ENCODE measurements at regions not wholly inside any gene's neighbourhood (a gene's known extent, or its start where the extent isn't known, plus 50 kb on each side); places are given as distances from the start of the nearest gene placed in this dataset.
"Not testable (repeated sequence)": the region's sequence is repeated elsewhere in the genome, so short reads cannot be mapped to it uniquely, and the experiment has no call there.

- Mint-ChIP-seq H3K36me3 (no peaks in the 10 kb centered on the region), H3K4me1 (no peaks in the 10 kb centered on the region), H3K9me3 (no peaks in the 10 kb centered on the region), H3K4me3 (no peak overlapping the region), H3K27ac (no peak overlapping the region), H3K27me3 (no peaks in the 10 kb centered on the region)
- ATAC-seq (ENCODE audit: low read depth) (no peak), DNase-seq (no peak)
- POLR2A ChIA-PET = no interaction called here
Measured at GRCh38 chr3:1456781-1457311, 364.0 kb downstream of the CNTN6 start.

GRCh38 chr3:1462371-1462770 lies 369.5 kb downstream of the CNTN6 start:
- Mint-ChIP-seq H3K9me3 (no peaks in the 10 kb centered on the region), H3K27me3 (no peaks in the 10 kb centered on the region), H3K4me3 (no peak overlapping the region), H3K4me1 (no peaks in the 10 kb centered on the region), H3K27ac (no peak overlapping the region), H3K36me3 (no peaks in the 10 kb centered on the region)
- POLR2A ChIA-PET = no interaction called here
- ATAC-seq (ENCODE audit: low read depth) (no peak), DNase-seq (no peak)

GRCh38 chr3:1462856-1463450 lies 370.1 kb downstream of the CNTN6 start:
- no peaks in the 10 kb centered on the region for H3K36me3 Mint-ChIP-seq
- no peak overlapping the region for H3K4me3 Mint-ChIP-seq
- H3K9me3 Mint-ChIP-seq = no peaks in the 10 kb centered on the region
- DNase-seq (no peak), ATAC-seq (ENCODE audit: low read depth) (no peak)
- no peaks in the 10 kb centered on the region for H3K27me3 Mint-ChIP-seq
- H3K27ac Mint-ChIP-seq = no peak overlapping the region
- POLR2A ChIA-PET = no interaction called here
- H3K4me1 Mint-ChIP-seq = no peaks in the 10 kb centered on the region

- H3K9me3 Mint-ChIP-seq; H3K4me1 Mint-ChIP-seq; H3K27ac Mint-ChIP-seq; H3K36me3 Mint-ChIP-seq; ATAC-seq (ENCODE audit: low read depth); POLR2A ChIA-PET; DNase-seq; H3K27me3 Mint-ChIP-seq; H3K4me3 Mint-ChIP-seq: not testable (repeated sequence)
Measured at GRCh38 chr3:1465091-1465490, 372.3 kb downstream of the CNTN6 start.

GRCh38 chr3:1468145-1468544 lies 375.3 kb downstream of the CNTN6 start:
- H3K9me3 Mint-ChIP-seq = peaks cover under 1% of the 10 kb centered on the region
- DNase-seq (no peak), ATAC-seq (ENCODE audit: low read depth) (no peak)
- no peaks in the 10 kb centered on the region for H3K4me1 Mint-ChIP-seq
- POLR2A ChIA-PET = no interaction called here
- H3K27ac Mint-ChIP-seq = no peak overlapping the region
- no peaks in the 10 kb centered on the region for H3K27me3 Mint-ChIP-seq
- no peaks in the 10 kb centered on the region for H3K36me3 Mint-ChIP-seq
- H3K4me3 Mint-ChIP-seq = no peak overlapping the region

- no peaks in the 10 kb centered on the region for H3K27me3 Mint-ChIP-seq
- no peaks in the 10 kb centered on the region for H3K4me1 Mint-ChIP-seq
- no peak overlapping the region for H3K4me3 Mint-ChIP-seq
- no peaks in the 10 kb centered on the region for H3K36me3 Mint-ChIP-seq
- H3K27ac Mint-ChIP-seq = no peak overlapping the region
- DNase-seq = no peak
- ATAC-seq (ENCODE audit: low read depth) = no peak
- H3K9me3 Mint-ChIP-seq = peaks cover 2% of the 10 kb centered on the region
- POLR2A ChIA-PET = no interaction called here
Measured at GRCh38 chr3:1469248-1469647, 376.4 kb downstream of the CNTN6 start.

DNA sequence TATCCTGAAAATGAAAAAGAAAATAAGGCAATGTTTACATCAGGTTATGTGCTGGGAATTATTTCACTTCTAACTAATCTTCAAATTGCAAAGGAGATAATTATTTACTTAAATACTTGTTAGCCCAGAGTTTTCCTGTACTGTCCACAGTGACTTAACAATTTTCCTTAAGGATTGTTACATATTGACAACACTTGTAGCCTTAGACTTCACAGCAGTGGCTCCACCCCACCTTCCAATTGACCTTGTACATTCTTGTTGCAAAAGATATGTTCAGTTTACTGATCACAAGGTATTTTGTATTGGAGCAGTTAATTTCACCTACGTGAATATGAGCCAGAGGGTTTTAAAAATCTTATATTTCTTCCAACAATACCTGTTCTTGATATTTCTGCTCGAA lies 376.9 kb downstream of the CNTN6 start:
- no peak overlapping the region for H3K27ac Mint-ChIP-seq
- POLR2A ChIA-PET = no interaction called here
- no peaks in the 10 kb centered on the region for H3K27me3 Mint-ChIP-seq
- peaks cover 2% of the 10 kb centered on the region for H3K9me3 Mint-ChIP-seq
- DNase-seq = no peak
- H3K36me3 Mint-ChIP-seq = no peaks in the 10 kb centered on the region
- ATAC-seq (ENCODE audit: low read depth) = no peak
- H3K4me3 Mint-ChIP-seq = no peak overlapping the region
- no peaks in the 10 kb centered on the region for H3K4me1 Mint-ChIP-seq

DNA sequence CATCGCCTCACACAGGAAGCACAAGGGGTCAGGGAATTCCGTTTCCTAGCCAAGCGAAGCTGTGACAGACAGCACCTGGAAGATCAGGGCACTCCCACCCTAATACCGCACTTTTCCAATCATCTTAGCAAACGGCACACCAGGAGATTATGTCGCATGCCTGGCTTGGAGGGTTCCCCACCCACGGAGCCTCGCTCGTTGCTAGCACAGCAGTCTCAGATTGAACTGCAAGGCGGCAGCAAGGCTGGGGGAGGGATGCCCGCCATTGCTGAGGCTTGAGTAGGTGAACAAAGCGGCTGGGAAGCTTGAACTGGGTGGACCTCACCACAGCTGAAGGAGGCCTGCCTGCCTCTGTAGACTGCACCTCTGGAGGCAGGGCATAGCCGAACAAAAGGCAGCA lies 384.8 kb downstream of the CNTN6 start:
- no peak for DNase-seq
- Mint-ChIP-seq H3K9me3 (peaks cover 13% of the 10 kb centered on the region), H3K27ac (no peak overlapping the region), H3K4me3 (no peak overlapping the region), H3K27me3 (no peaks in the 10 kb centered on the region), H3K36me3 (no peaks in the 10 kb centered on the region), H3K4me1 (no peaks in the 10 kb centered on the region)
- POLR2A ChIA-PET = no interaction called here
- ATAC-seq (ENCODE audit: low read depth) = no peak

DNA sequence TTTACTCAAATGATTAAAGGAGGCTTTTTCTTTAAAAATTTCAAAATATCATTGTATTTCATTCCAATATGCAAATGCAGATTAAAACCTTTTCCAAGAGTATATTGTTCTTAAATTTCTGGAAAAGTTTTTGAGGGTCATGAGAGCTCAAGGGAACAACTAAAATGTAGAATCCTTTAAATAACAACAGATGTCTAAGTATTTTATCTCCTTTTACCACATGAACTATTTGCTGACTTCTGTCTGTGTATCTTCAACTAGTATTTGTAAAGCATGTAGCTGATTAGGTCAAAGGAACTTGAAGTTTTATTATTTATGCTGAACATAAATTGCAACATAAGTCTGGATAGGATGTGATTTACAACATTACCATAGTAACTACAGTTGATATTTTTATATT lies 402.6 kb downstream of the CNTN6 start:
- no peaks in the 10 kb centered on the region for H3K27me3 Mint-ChIP-seq
- DNase-seq = no peak
- H3K27ac Mint-ChIP-seq = no peak overlapping the region
- H3K4me3 Mint-ChIP-seq = no peak overlapping the region
- no peaks in the 10 kb centered on the region for H3K36me3 Mint-ChIP-seq
- POLR2A ChIA-PET = no interaction called here
- H3K9me3 Mint-ChIP-seq = peaks cover 1% of the 10 kb centered on the region
- H3K4me1 Mint-ChIP-seq = no peaks in the 10 kb centered on the region
- ATAC-seq (ENCODE audit: low read depth) = no peak

GRCh38 chr3:1499694-1500093 lies 406.9 kb downstream of the CNTN6 start:
- ATAC-seq (ENCODE audit: low read depth) (no peak), DNase-seq (no peak)
- Mint-ChIP-seq H3K36me3 (no peaks in the 10 kb centered on the region), H3K9me3 (peaks cover 1% of the 10 kb centered on the region), H3K27me3 (no peaks in the 10 kb centered on the region), H3K4me3 (no peak overlapping the region), H3K4me1 (no peaks in the 10 kb centered on the region), H3K27ac (no peak overlapping the region)
- POLR2A ChIA-PET = no interaction called here

- no peak for DNase-seq
- H3K4me1 Mint-ChIP-seq = no peaks in the 10 kb centered on the region
- H3K27me3 Mint-ChIP-seq = no peaks in the 10 kb centered on the region
- no peak overlapping the region for H3K4me3 Mint-ChIP-seq
- no peak for ATAC-seq (ENCODE audit: low read depth)
- no peaks in the 10 kb centered on the region for H3K36me3 Mint-ChIP-seq
- POLR2A ChIA-PET = no interaction called here
- H3K9me3 Mint-ChIP-seq = peaks cover 1% of the 10 kb centered on the region
- no peak overlapping the region for H3K27ac Mint-ChIP-seq
Measured at GRCh38 chr3:1501406-1502115, 408.7 kb downstream of the CNTN6 start.

DNA sequence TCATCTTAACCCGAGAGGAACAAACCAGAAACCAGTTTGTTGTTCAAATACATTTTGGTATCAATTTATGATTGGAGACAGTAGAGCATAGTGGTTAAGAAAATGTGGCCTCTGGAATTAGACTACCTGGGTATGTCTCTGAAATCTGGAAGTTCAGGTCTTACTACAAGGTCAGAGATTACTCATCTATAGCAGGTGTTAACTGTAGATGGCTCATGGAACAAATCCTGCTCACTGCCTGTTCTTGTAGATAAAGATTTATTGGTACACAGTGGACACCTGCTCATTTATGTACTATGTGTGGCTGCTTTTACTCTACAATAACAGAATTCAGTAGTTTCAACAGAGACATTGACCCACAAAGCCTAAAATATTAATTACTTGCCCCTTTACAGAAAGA lies 413.3 kb downstream of the CNTN6 start:
- Mint-ChIP-seq H3K27ac (no peak overlapping the region), H3K4me3 (no peak overlapping the region), H3K9me3 (peaks cover 1% of the 10 kb centered on the region), H3K27me3 (no peaks in the 10 kb centered on the region), H3K4me1 (no peaks in the 10 kb centered on the region), H3K36me3 (no peaks in the 10 kb centered on the region)
- POLR2A ChIA-PET = no interaction called here
- ATAC-seq (ENCODE audit: low read depth) (no peak), DNase-seq (no peak)

DNA sequence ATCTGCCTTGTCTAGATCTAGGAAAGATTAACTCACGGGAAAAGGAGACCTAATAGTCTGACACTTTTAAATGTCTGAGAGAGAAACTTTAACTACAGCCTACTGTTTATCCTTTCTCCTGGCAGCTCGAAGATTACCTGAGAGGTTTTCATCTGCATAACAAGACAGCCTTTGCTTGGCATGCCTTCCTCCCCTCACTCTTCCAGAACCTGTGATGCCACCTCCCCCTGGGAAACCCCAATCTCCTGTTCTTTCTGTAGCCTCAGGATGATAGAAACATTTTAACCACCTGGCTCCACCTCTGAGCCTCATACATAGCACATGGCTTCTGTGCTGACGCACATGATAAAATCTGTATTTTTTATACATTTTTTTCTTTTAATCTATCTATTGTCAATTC lies 420.8 kb downstream of the CNTN6 start:
- Mint-ChIP-seq H3K27me3 (no peaks in the 10 kb centered on the region), H3K4me3 (no peak overlapping the region), H3K27ac (no peak overlapping the region), H3K9me3 (no peaks in the 10 kb centered on the region), H3K4me1 (no peaks in the 10 kb centered on the region), H3K36me3 (no peaks in the 10 kb centered on the region)
- POLR2A ChIA-PET = no interaction called here
- DNase-seq (no peak), ATAC-seq (ENCODE audit: low read depth) (no peak)

DNA sequence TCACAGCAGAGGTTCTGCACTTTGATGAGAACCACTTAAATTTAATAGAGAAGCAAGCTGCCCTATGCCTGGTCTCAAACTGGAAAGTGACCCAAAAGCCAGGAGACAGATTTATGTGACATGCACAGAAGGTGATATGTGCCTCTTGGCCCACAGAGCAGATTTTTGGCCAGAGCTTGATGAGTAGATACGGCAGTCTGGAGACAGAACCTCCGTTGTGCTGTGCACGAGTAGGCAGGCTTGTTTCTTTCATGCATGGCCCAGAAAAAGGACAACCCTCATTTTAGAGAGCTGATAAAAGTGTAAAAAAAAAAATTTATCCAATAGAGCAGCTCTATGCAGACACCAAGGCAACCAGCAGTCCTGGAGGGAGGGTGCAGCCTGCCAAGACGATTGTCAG lies 423.1 kb downstream of the CNTN6 start:
- no peak for ATAC-seq (ENCODE audit: low read depth)
- POLR2A ChIA-PET = interaction anchor here (0.6 kb wide), 1 partner anchor 622 kb away, joined by 3 read pairs; no protein-coding TSS in a partner anchor
- Mint-ChIP-seq H3K9me3 (no peaks in the 10 kb centered on the region), H3K27ac (no peak overlapping the region), H3K4me1 (no peaks in the 10 kb centered on the region), H3K27me3 (no peaks in the 10 kb centered on the region), H3K36me3 (no peaks in the 10 kb centered on the region), H3K4me3 (no peak overlapping the region)
- DNase-seq = no peak

Measured in activated naive CD8-positive, alpha-beta T cell treated with anti-CD3 and anti-CD28 coated beads, Interleukin-2, amount 10 ng/mL, durations not matched to agents 7 days and 5 days (primary cell).